K562 (cell line): ENCODE measurements at regions not wholly inside any gene's neighbourhood (a gene's known extent, or its start where the extent isn't known, plus 50 kb on each side); places are given as distances from the start of the nearest gene placed in this dataset.

ENCODE experiments used
- ATAC-seq: fragments of 200-7000 bp; cut with Tn5 transposase; 3 replicates; pipeline ENCODE4 v1.9.1; 2020; ENCODE audit warnings: moderate library complexity
- BruUV-seq: library from RNA; stranded (reverse); fragments of 400-500 nt; replicated peaks from 2 replicates; lab custom pipeline; 2021; lab: Mats Ljungman, UMichigan
- CTCF ChIA-PET: fragments of 300-600 bp; formaldehyde crosslinking; extraction: SDS; loops from one replicate; lab custom pipeline; 2021; ENCODE audit warnings: low intra/inter-chr PET ratio; lab: Yijun Ruan, JAX
- POLR2A ChIA-PET: fragments of 300-600, 350-650 bp; sonication (Branson Sonifier 250); formaldehyde crosslinking; extraction: SDS; loops from one replicate; lab custom pipeline; 2021; ENCODE audit warnings: antibody characterized with exemption, inconsistent platforms; lab: Yijun Ruan, JAX
- DNase-seq, 4 experiments: peaks; one replicate each; pipeline versions ENCODE4 v3.0.0 to v3.0.0-alpha.2; 2011 to 2018; ENCODE audit warnings: low spot score in 3 of 4, mixed read lengths in 3 of 4; ENCODE audit errors: extremely low read depth in 1 of 4
- FAIRE-seq: peaks from 2 replicates; lab custom pipeline; 2011; peaks lifted over from hg19 to GRCh38; lab: Jason Lieb, UNC
- H2AFZ ChIP-seq: 2 replicates; pipeline ENCODE4 v1.6.0; 2011; ENCODE audit warnings: low read depth, low read length, control low read depth, inconsistent platforms
- H3K27ac ChIP-seq: fragments of 200-600 bp; 3 replicates; pipeline ENCODE4 v1.8.0; 2011; ENCODE audit warnings: low read depth, mild to moderate bottlenecking, control low read depth, inconsistent platforms, low read length, moderate library complexity, mixed read lengths; ENCODE audit errors: extremely low read depth
- H3K27me3 ChIP-seq, 2 experiments: fragments of 300-600 bp in 1 of 2; 2 replicates in 1 of 2; 3 replicates in 1 of 2; pipeline versions ENCODE4 v1.6.0 to v1.8.0; 2011; ENCODE audit warnings: inconsistent platforms in 2 of 2, low read length in 2 of 2, mild to moderate bottlenecking in 1 of 2, mixed read lengths in 1 of 2, moderate library complexity in 1 of 2; ENCODE audit not compliant: control insufficient read depth in 2 of 2, insufficient read depth in 2 of 2
- H3K36me3 ChIP-seq: fragments of 300-600 bp; 3 replicates; pipeline ENCODE4 v1.8.0; 2011; ENCODE audit warnings: mild to moderate bottlenecking, low read length, inconsistent platforms; ENCODE audit not compliant: control insufficient read depth, insufficient read depth
- H3K4me1 ChIP-seq, 2 experiments: fragments of 200-600 bp in 1 of 2; replicated peaks in 1 of 2; 2 replicates in 1 of 2; 3 replicates in 1 of 2; pipeline versions ENCODE4 v1.5.1 to v1.8.0; 2011; ENCODE audit warnings: inconsistent platforms in 2 of 2, low read length in 2 of 2, mild to moderate bottlenecking in 1 of 2, mixed read lengths in 1 of 2, moderate library complexity in 1 of 2; ENCODE audit not compliant: control insufficient read depth in 2 of 2, insufficient read depth in 2 of 2
- H3K4me2 ChIP-seq: 2 replicates; pipeline ENCODE4 v1.6.1; 2011; ENCODE audit warnings: low read length, control low read depth, inconsistent platforms, mixed read lengths; ENCODE audit not compliant: insufficient read depth
- H3K4me3 ChIP-seq: fragments of 200-600 bp; sonication (generic), shearing (Covaris generic); 2 replicates; pipeline ENCODE4 v1.5.1; 2016; ENCODE audit warnings: control low read depth, inconsistent platforms
- H3K79me2 ChIP-seq: fragments of 200-600 bp; 3 replicates; pipeline ENCODE4 v1.8.0; 2011; ENCODE audit warnings: low read length, inconsistent platforms; ENCODE audit not compliant: control insufficient read depth, insufficient read depth
- H3K9ac ChIP-seq, 2 experiments: 2 replicates each; pipeline versions ENCODE4 v1.6.0 to v1.6.1; 2011; ENCODE audit warnings: low read depth in 2 of 2, low read length in 2 of 2, control low read depth in 1 of 2, inconsistent platforms in 1 of 2, mild to moderate bottlenecking in 1 of 2, mixed read lengths in 1 of 2; ENCODE audit not compliant: insufficient read depth in 1 of 2
- H3K9me1 ChIP-seq: one replicate; pipeline ENCODE4 v1.6.0; 2011; ENCODE audit warnings: inconsistent platforms, mild to moderate bottlenecking, low read length, moderate library complexity; ENCODE audit not compliant: control insufficient read depth, insufficient read depth
- H3K9me3 ChIP-seq: replicated peaks from 2 replicates; pipeline ENCODE4 v1.5.1; 2011; ENCODE audit warnings: low read depth, low read length, inconsistent platforms; ENCODE audit not compliant: control insufficient read depth, insufficient read depth
- H4K20me1 ChIP-seq: replicated peaks from 2 replicates; pipeline ENCODE4 v1.6.1; 2011; ENCODE audit warnings: low read length, inconsistent platforms, mixed read lengths; ENCODE audit not compliant: control insufficient read depth, insufficient read depth
- CHD1 ChIP-seq: fragments of 200-600 bp; sonication (generic); IDR thresholded peaks from one replicate; pipeline ENCODE4 v1.6.1; 2012; ENCODE audit warnings: mild to moderate bottlenecking, moderate library complexity, low read length, inconsistent platforms
- CLOCK ChIP-seq: fragments of 250-450 bp; sonication (Bioruptor Pico); IDR thresholded peaks from 2 replicates; pipeline ENCODE4 v1.4.0; 2020; ENCODE audit warnings: mild to moderate bottlenecking, moderate library complexity, borderline replicate concordance
- CREB5 ChIP-seq: fragments of 250-450 bp; sonication (Bioruptor Pico); IDR thresholded peaks from 2 replicates; pipeline ENCODE4 v1.5.0; 2020; ENCODE audit warnings: mild to moderate bottlenecking
- GABPB1 ChIP-seq: sonication (generic); formaldehyde crosslinking; IDR thresholded peaks from 2 replicates; pipeline ENCODE4 v1.8.0; 2022; ENCODE audit warnings: mild to moderate bottlenecking, missing genetic modification reagents
- MTA1 ChIP-seq: fragments of 450-650 bp; IDR thresholded peaks from 2 replicates; pipeline ENCODE4 v1.6.1; 2017; ENCODE audit warnings: borderline replicate concordance
- NR2C2 ChIP-seq, 2 experiments: fragments of 200-800 bp in 1 of 2; sonication (Bioruptor generic) in 1 of 2; sonication (generic) in 1 of 2; formaldehyde crosslinking in 1 of 2; IDR thresholded peaks; 2 replicates each; pipeline versions ENCODE4 v1.6.1 to v1.8.0; 2016 to 2022; ENCODE audit warnings: mild to moderate bottlenecking in 1 of 2, missing compliant biosample characterization in 1 of 2, missing genetic modification characterization in 1 of 2, missing genetic modification reagents in 1 of 2
- NRF1 ChIP-seq, 2 experiments: fragments of 450-650 bp; IDR thresholded peaks in 1 of 2; conservative IDR thresholded peaks in 1 of 2; 2 replicates each; pipeline ENCODE4 v1.6.1; 2014; ENCODE audit warnings: mild to moderate bottlenecking in 2 of 2
- SAFB2 ChIP-seq: fragments of 200-400 bp; formaldehyde crosslinking; IDR thresholded peaks from 2 replicates; pipeline ENCODE4 v1.6.1; 2018; ENCODE audit warnings: borderline replicate concordance, low read length, low read depth, moderate library complexity; ENCODE audit not compliant: severe bottlenecking
- SMC3 ChIP-seq: conservative IDR thresholded peaks from 2 replicates; pipeline ENCODE4 v1.6.1; 2011; ENCODE audit warnings: low read depth, low read length, improper control_type of control experiment; ENCODE audit not compliant: insufficient read depth
- ZBTB8A ChIP-seq: fragments of 450-650 bp; IDR thresholded peaks from 2 replicates; pipeline ENCODE4 v1.6.1; 2018; ENCODE audit warnings: mild to moderate bottlenecking, moderate library complexity; ENCODE audit not compliant: partially characterized antibody
- WGBS: fragments of 100-300 bp; shearing (Covaris generic); methylation state at CpG from one replicate; pipeline ENCODE4 v1.1.6; 2016; ENCODE audit warnings: low coverage, mixed read lengths; ENCODE audit not compliant: insufficient coverage; ENCODE audit errors: missing lambda C conversion rate; 5-methylcytosine and 5-hydroxymethylcytosine counted together
- in situ Hi-C: fragments of 300-500 bp; cut with MboI; formaldehyde crosslinking; loops from 4 replicates; pipeline ENCODE4 v1.15.0; 2018; ENCODE audit warnings: inconsistent platforms, mixed read lengths
- intact Hi-C: fragments of 100-400 bp; cut with micrococcal nuclease; formaldehyde crosslinking; loops from 2 replicates; pipeline ENCODE4 v1.14.2; 2022

- no peak for TF ChIP-seq ZBTB8A
- TF ChIP-seq SMC3, result no peak
- TF ChIP-seq NR2C2 (CRISPR knock-in tag; IDR thresholded peaks at IDR 0.05), result no peak
- no peak for TF ChIP-seq NR2C2 (tag; IDR thresholded peaks at IDR 0.05)
- no peak for TF ChIP-seq NRF1 (conservative IDR thresholded peaks at IDR 0.05 in 1 of 2, IDR thresholded peaks at IDR 0.05 in 1 of 2)
- no peak for TF ChIP-seq SAFB2
- no peak for TF ChIP-seq CHD1
These were observed 95.1 kb upstream of the BCAR3 start (continued) for GRCh38 chr1:93776728-93777127.

DNA sequence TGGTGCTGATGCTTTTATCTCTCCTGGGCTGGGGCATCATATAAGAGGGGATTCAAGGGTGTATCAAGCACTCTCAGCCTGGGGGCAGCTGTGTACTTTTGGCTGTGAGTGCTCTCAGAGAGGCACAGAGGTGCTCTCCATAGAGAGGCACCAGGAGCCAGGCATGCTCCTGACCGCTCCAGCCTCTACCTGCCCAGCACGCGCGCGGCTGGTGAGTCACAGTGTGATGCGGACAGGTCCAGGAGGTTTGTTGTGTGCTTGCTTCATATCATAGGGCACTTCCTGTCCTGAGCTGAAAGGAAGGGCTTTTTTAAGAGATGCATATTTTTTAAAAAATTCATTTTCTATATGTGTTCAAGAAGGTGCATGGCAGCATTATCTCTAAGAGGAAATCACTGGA is 93.6 kb upstream of the BCAR3 start:
- Histone ChIP-seq H3K4me3 (no peak overlapping the region), H3K79me2 (no peaks in the 10 kb centered on the region), H3K9me3 (no peaks in the 10 kb centered on the region), H3K4me2 (no peak overlapping the region), H3K27ac (no peak overlapping the region), H4K20me1 (no peaks in the 10 kb centered on the region), H3K9ac (no peak overlapping the region), H2AFZ (no peak overlapping the region)
- CTCF ChIA-PET, result no interaction called here
- intact Hi-C loops, result no loop called here
- FAIRE-seq (no peak), ATAC-seq (no peak)
- TF ChIP-seq CREB5 (CRISPR knock-in tag), result no peak
- no peak for TF ChIP-seq MTA1
- no peak for TF ChIP-seq CLOCK (CRISPR knock-in tag)
- TF ChIP-seq NRF1 (conservative IDR thresholded peaks at IDR 0.05 in 1 of 2, IDR thresholded peaks at IDR 0.05 in 1 of 2), result no peak
- TF ChIP-seq GABPB1 (CRISPR knock-in tag), result no peak
- TF ChIP-seq, all 486 proteins: peak for 0
- Histone ChIP-seq H3K36me3 (no peaks in the 10 kb centered on the region), H3K9me1 (no peaks in the 10 kb centered on the region), H3K4me1 (no peaks in the 10 kb centered on the region), H3K27me3 (peaks cover 0 to 5% of the 10 kb centered on the region in 2 experiments; a peak in 2 of 5 replicates)
- DNase-seq, result no peak
- in situ Hi-C loops, result no loop called here
- no TSS peak for BruUV-seq
- 0% methylated on average over 6 of the region's 6 CpGs for WGBS
- POLR2A ChIA-PET, result no interaction called here
